ENCODE measurements at regions not wholly inside any gene's neighbourhood (a gene's known extent, or its start where the extent isn't known, plus 50 kb on each side); places are given as distances from the start of the nearest gene placed in this dataset.

- intact Hi-C loops (cut with DNase I), result no loop called here
- DNase-seq, result no peak
- Histone ChIP-seq H3K9ac (ENCODE audit: low read length in 3 of 3) (no peak overlapping the region), H3K4me1 (ENCODE audit: control insufficient read depth in 2 of 3, insufficient read depth in 2 of 3, low read depth in 1 of 3, low read length in 3 of 3) (no peaks in the 10 kb centered on the region), H3K4me3 (ENCODE audit: low read length in 3 of 3) (no peak overlapping the region), H3K27me3 (ENCODE audit: control insufficient read depth, insufficient read depth, low read length) (no peaks in the 10 kb centered on the region), H3K36me3 (ENCODE audit: control insufficient read depth in 2 of 3, insufficient read depth in 3 of 3, low read length in 3 of 3) (no peaks in the 10 kb centered on the region), H3K27ac (ENCODE audit: low read depth in 2 of 2, low read length in 2 of 2) (no peak overlapping the region), H3K9me3 (ENCODE audit: control insufficient read depth in 2 of 3, insufficient read depth in 1 of 3, low read length in 3 of 3) (no peaks in the 10 kb centered on the region)
- no peak for FAIRE-seq
- TF ChIP-seq, protein P1, sequence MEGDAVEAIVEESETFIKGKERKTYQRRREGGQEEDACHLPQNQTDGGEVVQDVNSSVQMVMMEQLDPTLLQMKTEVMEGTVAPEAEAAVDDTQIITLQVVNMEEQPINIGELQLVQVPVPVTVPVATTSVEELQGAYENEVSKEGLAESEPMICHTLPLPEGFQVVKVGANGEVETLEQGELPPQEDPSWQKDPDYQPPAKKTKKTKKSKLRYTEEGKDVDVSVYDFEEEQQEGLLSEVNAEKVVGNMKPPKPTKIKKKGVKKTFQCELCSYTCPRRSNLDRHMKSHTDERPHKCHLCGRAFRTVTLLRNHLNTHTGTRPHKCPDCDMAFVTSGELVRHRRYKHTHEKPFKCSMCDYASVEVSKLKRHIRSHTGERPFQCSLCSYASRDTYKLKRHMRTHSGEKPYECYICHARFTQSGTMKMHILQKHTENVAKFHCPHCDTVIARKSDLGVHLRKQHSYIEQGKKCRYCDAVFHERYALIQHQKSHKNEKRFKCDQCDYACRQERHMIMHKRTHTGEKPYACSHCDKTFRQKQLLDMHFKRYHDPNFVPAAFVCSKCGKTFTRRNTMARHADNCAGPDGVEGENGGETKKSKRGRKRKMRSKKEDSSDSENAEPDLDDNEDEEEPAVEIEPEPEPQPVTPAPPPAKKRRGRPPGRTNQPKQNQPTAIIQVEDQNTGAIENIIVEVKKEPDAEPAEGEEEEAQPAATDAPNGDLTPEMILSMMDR (IDR thresholded peaks at IDR 0.05; ENCODE audit: borderline replicate concordance, extremely low read depth, insufficient read depth), result no peak
These were observed 307.5 kb upstream of the FAM241A start for GRCh38 chr4:111837761-111838160.

DNA sequence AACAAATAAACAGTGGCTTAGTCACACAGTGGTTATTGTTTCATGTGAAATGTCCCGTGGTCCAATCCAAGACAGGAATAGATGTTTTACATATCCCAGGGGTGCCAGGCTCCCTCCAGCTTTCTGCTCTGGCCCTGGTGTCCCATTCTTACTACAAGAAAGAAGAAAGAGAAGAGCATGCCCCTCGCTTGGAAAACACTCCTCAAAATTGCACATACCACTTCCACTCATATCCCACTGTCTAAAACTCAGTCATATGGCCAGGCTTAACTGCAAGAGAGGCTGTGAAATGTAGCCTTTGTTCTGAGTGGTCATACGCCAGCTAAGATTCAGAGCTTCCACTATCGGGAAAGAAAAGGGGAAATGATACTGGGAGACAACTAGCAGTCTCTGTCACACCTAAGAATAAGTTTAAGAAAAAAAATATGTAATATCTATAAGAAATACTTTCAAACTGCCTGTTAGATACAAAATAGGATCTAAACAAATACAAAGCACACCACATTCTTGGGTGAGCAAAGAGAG, 306.8 kb upstream of the FAM241A start:
- H3K36me3 ChIP-seq (ENCODE audit: control insufficient read depth in 2 of 3, insufficient read depth in 3 of 3, low read length in 3 of 3), result no peaks in the 10 kb centered on the region
- TF ChIP-seq, protein P1 (IDR thresholded peaks at IDR 0.05; ENCODE audit: borderline replicate concordance, extremely low read depth, insufficient read depth), result no peak
- H3K27ac ChIP-seq (ENCODE audit: low read depth in 2 of 2, low read length in 2 of 2), result no peak overlapping the region
- DNase-seq (no peak), FAIRE-seq (no peak)
- no peak overlapping the region for H3K4me3 ChIP-seq (ENCODE audit: low read length in 3 of 3)
- no peaks in the 10 kb centered on the region for H3K27me3 ChIP-seq (ENCODE audit: control insufficient read depth, insufficient read depth, low read length)
- no peak overlapping the region for H3K9ac ChIP-seq (ENCODE audit: low read length in 3 of 3)
- no peaks in the 10 kb centered on the region for H3K4me1 ChIP-seq (ENCODE audit: control insufficient read depth in 2 of 3, insufficient read depth in 2 of 3, low read depth in 1 of 3, low read length in 3 of 3)
- H3K9me3 ChIP-seq (ENCODE audit: control insufficient read depth in 2 of 3, insufficient read depth in 1 of 3, low read length in 3 of 3), result no peaks in the 10 kb centered on the region
- intact Hi-C loops (cut with DNase I), result no loop called here

DNA sequence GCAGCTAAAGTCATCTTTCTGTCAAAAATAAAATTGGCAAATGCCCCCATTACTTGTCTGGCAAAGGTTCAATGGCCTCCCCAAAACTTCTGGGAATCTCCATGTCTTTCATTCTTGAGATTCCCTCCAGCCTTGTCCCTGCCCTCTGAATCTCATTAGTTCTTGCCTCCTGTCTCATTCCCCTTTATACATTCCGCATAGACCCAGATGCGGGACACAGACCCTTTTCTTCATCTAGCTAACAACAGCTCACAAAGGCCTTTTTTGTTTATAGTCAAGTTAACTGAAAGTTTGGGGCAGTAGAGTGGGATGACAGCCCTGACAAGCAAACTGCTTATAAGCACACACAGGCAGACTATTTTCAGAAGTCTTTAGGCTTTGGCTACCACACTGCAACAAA, 306.1 kb upstream of the FAM241A start:
- intact Hi-C loops (cut with DNase I), result no loop called here
- no peak overlapping the region for H3K9ac ChIP-seq (ENCODE audit: low read length in 3 of 3)
- no peaks in the 10 kb centered on the region for H3K27me3 ChIP-seq (ENCODE audit: control insufficient read depth, insufficient read depth, low read length)
- H3K4me1 ChIP-seq (ENCODE audit: control insufficient read depth in 2 of 3, insufficient read depth in 2 of 3, low read depth in 1 of 3, low read length in 3 of 3), result no peaks in the 10 kb centered on the region
- no peaks in the 10 kb centered on the region for H3K9me3 ChIP-seq (ENCODE audit: control insufficient read depth in 2 of 3, insufficient read depth in 1 of 3, low read length in 3 of 3)
- H3K4me3 ChIP-seq (ENCODE audit: low read length in 3 of 3), result no peak overlapping the region
- H3K27ac ChIP-seq (ENCODE audit: low read depth in 2 of 2, low read length in 2 of 2), result no peak overlapping the region
- DNase-seq, result no peak
- TF ChIP-seq, protein P1 (IDR thresholded peaks at IDR 0.05; ENCODE audit: borderline replicate concordance, extremely low read depth, insufficient read depth), result no peak
- no peaks in the 10 kb centered on the region for H3K36me3 ChIP-seq (ENCODE audit: control insufficient read depth in 2 of 3, insufficient read depth in 3 of 3, low read length in 3 of 3)
- no peak for FAIRE-seq

DNA sequence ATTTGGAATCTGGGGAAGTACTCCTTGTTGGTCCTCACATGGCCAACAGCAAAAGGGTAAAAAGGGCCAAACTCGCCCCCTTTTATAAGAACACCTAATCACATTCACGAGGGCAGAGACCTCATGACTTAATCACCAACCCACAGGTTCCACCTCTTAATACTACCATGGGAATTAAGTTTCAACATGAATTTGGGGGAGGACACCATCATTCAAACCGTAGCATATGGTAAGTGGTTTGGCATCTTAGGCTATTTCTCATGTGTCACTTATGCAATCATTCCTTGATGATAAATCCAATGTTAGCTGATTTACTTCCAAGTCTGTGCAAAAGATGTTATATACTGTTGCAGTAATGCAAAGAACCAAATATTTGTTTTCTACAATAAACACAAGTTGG, 302.9 kb upstream of the FAM241A start:
- no peaks in the 10 kb centered on the region for H3K9me3 ChIP-seq (ENCODE audit: control insufficient read depth in 2 of 3, insufficient read depth in 1 of 3, low read length in 3 of 3)
- TF ChIP-seq, protein P1 (IDR thresholded peaks at IDR 0.05; ENCODE audit: borderline replicate concordance, extremely low read depth, insufficient read depth), result no peak
- H3K27me3 ChIP-seq (ENCODE audit: control insufficient read depth, insufficient read depth, low read length), result no peaks in the 10 kb centered on the region
- DNase-seq, result no peak
- H3K27ac ChIP-seq (ENCODE audit: low read depth in 2 of 2, low read length in 2 of 2), result no peak overlapping the region
- no peak overlapping the region for H3K4me3 ChIP-seq (ENCODE audit: low read length in 3 of 3)
- no peak overlapping the region for H3K9ac ChIP-seq (ENCODE audit: low read length in 3 of 3)
- no peak for FAIRE-seq
- no peaks in the 10 kb centered on the region for H3K36me3 ChIP-seq (ENCODE audit: control insufficient read depth in 2 of 3, insufficient read depth in 3 of 3, low read length in 3 of 3)
- no peaks in the 10 kb centered on the region for H3K4me1 ChIP-seq (ENCODE audit: control insufficient read depth in 2 of 3, insufficient read depth in 2 of 3, low read depth in 1 of 3, low read length in 3 of 3)
- intact Hi-C loops (cut with DNase I), result no loop called here
